HG03558 (cell line): ENCODE measurements at regions not wholly inside any gene's neighbourhood (a gene's known extent, or its start where the extent isn't known, plus 50 kb on each side); places are given as distances from the start of the nearest gene placed in this dataset.

Source experiments
- ATAC-seq: cut with Tn5 transposase; IDR thresholded peaks from one replicate; pipeline ENCODE4 v1.9.1; 2021; ENCODE audit warnings: moderate number of reproducible peaks; ENCODE audit not compliant: unreplicated experiment; ENCODE audit errors: extremely low read depth

DNA sequence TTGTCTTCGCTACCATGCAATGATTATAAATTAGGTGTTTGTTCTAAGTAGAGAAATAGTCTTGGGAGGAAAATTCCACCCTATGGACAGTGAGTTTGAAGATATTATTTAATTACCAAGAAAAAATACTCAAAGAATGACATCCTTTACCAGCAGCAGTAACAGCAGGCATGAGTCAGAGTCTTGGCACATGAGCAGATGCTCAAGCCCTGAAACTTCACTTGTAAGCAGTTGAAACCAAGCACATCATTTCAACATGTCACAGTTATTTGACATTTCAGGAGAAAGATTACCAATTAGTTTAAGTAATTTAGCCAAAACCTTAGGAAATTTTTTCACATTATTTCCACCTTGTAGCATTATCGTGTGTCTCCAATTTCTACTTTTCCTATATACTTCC lies 99.2 kb downstream of the C12orf50 start:
- no peak for ATAC-seq

DNA sequence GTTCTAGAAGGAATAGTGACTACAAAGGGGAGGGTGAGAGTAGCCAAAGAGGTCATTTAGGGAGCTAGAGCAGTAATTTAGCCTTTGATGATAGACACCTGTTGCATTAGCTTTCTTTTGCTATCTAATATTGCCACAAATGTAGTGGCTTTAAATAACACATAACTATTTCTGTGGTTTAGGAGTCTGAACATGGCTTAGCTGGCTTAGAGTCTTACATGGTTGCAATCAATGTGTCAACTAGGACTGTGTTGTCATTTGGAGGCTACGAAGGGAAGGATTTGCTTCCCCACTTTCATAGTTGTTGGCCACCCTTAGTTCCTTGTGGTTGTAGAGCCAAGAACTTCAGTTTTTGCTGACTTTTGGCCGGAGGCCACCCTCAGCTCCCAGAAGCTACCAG lies 99.9 kb downstream of the C12orf50 start:
- no peak for ATAC-seq

- no peak for ATAC-seq
These were observed 101.2 kb downstream of the C12orf50 start for GRCh38 chr12:87928031-87928430.

DNA sequence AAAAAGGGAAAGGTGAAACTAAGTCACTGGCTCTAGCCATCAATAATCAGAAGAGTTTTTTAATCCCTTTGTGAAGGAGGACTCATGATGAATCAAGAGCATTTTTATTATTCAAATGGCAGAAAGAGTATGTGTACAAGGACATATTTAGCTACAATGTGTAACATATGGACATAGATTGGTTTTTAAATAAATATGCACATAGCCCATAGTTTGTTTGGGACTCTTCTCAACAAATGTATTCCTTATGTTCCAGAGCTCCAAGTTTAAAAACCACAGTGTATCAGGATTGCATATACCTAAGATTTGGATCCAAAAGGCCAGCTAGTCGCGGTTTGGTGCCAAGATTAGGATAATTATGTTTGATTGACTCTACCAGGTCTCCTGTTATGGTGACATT lies 104.2 kb downstream of the C12orf50 start:
- ATAC-seq = no peak

DNA sequence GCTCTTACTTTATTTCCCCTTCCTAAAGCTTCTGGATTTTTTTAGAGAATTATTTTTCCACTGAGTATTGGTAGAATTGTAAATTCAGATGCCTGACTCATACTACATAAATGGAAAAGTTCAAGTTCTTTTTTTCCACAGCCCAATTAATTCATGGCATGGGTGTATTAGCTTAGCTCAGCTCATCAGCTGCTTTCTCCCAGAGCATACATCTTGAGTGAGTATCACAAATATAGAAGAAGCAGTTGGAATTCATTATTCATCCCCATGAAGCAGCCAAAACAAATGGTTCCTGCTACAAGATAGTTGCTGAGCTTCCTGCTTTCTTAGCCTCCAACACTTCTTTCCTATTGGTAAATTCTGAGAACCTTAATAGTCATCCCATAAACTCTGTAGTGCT lies 105.1 kb downstream of the C12orf50 start:
- ATAC-seq = no peak

- ATAC-seq = no peak
These were observed 105.8 kb downstream of the C12orf50 start for GRCh38 chr12:87923361-87923760.

DNA sequence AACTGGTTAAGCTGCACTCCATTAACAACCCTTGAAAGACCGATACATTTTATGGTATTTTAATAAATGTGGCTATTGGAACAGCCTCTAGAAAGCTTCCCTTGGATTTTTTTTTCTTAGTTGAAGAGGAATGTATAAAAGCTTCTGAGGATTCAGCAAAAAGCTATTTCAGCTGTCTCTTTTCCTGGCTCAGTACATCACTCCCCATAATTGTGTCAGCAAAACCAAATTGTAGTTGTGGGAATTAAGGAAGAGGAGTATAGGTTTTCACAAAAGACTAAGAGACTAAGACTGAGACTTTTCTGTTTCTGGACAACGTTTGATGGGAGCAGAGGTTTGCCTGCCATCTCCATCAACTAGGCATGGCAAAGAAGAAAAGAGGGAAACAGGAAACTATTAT lies 106.5 kb downstream of the C12orf50 start:
- ATAC-seq = no peak

- no peak for ATAC-seq
These were observed 107.6 kb downstream of the C12orf50 start for GRCh38 chr12:87921621-87922020.

- ATAC-seq = no peak
These were observed 109.1 kb downstream of the C12orf50 start for GRCh38 chr12:87920139-87920538.

GRCh38 chr12:87901457-87901856 lies 127.7 kb downstream of the C12orf50 start:
- ATAC-seq = no peak

DNA sequence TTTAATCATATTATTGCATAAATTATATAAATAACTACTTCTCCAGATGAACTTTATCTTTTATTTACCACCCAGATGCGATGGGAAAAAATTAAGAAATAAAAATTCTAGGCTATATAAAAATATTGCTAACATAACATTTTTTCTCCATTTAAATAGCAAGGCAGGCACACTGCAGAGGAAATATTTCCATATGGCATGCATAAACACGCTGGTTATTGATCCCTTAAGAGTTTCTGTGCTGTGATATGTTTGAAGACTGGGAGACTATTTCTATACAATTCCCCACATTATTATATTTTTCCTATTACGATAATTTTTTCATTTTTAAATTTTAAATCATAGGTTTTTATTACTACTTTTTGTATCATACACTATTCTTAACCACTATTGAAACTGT lies 131.5 kb downstream of the C12orf50 start:
- ATAC-seq = no peak

DNA sequence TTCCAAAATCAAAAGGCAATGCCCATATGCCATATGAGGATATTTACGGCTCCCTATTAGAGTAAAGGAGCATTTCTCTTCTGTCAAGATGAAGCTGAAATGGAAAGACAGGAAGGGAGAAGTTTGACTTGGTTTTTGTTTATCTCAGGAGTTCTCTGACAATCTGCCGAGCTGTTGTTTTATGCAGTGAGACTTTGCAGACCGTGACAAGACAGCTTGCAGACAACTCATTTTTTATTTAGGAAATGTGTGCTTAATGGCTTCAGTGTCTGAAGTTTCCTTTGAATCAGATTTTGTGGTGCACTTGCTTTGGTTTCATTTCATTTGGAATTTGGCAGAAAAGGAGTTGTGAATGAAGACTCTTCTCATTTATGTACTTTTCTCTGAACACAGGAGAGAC lies 145.4 kb downstream of the C12orf50 start:
- no peak for ATAC-seq

GRCh38 chr12:87879141-87879540 lies 150.1 kb downstream of the C12orf50 start:
- ATAC-seq = no peak

GRCh38 chr12:87870493-87871460 lies 158.4 kb downstream of the C12orf50 start:
- no peak for ATAC-seq

DNA sequence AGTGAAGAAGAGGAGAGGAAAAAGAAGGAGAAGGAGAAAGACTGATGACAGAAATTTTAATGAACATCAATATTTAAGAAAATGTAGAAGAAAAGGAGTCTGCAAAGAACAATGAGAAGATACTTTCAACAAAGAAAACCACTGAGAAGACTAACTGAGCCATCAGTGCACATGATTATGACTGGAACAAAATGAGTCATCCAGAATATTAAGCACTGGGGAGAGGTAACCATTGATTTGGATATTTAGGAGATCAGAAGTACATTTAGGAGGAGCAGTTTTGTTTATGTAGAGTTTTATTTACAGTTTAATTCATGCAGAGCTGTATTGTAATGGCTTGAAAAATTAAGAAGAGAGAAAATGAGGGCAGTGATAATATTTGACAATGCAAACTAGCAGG lies 159.1 kb downstream of the C12orf50 start:
- ATAC-seq = no peak

DNA sequence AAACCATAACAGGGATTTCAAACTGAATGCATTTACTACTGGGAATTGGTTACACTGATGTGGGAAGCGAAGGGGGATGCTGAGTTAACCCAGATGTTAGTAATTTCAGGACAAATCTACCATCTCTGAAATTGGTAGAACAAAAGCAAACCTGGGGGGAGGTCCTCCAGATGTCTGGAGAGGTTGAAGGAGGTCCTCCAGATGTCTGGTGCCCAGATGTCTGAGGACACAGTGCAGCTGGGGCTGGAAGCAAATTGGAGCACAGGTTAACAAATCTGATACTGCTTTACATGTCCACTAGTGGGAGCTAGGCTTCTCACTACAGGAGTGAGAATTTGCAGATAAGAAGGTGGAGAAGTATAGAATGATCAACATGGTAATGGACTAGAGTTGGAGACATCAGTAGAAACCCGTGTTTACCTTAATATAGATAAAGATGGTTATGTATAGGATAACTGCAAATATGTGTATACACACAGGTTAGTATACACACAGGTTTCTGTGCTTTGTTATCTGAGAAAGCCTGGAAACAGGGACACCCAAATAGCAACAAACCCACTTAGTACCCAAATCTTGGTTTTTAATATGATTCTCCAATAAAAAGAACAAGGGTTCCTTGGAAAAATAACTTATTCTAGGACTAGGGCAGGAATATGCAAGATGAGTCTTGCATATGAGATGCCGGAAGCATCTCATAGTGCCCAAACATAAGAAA lies 162.5 kb downstream of the C12orf50 start:
- no peak for ATAC-seq

- no peak for ATAC-seq
These were observed 167.4 kb downstream of the C12orf50 start for GRCh38 chr12:87861791-87862190.

GRCh38 chr12:87853448-87854003 lies 175.7 kb downstream of the C12orf50 start:
- no peak for ATAC-seq

- no peak for ATAC-seq
These were observed 180.1 kb downstream of the C12orf50 start for GRCh38 chr12:87849074-87849473.

GRCh38 chr12:87848248-87848868 lies 180.8 kb downstream of the C12orf50 start:
- no peak for ATAC-seq

DNA sequence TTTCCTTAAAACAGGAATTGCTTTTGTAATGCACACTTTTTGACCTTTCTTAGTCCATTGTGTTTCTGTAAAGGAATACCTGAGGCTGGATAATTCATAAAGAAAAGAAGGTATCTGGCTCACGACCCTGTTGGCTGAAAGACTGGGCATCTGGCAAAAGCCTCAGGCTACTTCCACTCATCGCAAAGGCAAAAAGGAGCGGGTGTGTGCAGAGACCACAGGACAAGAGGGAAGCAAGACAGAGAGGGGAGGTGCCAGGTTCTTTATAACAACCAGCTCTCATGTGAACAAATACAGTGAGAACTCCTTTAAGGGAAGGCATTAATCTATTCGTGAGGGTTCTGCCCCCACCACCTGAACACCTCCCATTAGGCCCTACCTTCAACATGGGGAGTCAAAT lies 182.1 kb downstream of the C12orf50 start:
- no peak for ATAC-seq
